CD4-positive, alpha-beta T cell treated with Interleukin-12 subunit alpha and Interleukin-12 subunit beta, for 1 hour (primary cell): ENCODE measurements at regions not wholly inside any gene's neighbourhood (a gene's known extent, or its start where the extent isn't known, plus 50 kb on each side); places are given as distances from the start of the nearest gene placed in this dataset.

Source experiments
- DNase-seq: peaks from one replicate; pipeline ENCODE4 v3.0.0-alpha.2; 2020

DNA sequence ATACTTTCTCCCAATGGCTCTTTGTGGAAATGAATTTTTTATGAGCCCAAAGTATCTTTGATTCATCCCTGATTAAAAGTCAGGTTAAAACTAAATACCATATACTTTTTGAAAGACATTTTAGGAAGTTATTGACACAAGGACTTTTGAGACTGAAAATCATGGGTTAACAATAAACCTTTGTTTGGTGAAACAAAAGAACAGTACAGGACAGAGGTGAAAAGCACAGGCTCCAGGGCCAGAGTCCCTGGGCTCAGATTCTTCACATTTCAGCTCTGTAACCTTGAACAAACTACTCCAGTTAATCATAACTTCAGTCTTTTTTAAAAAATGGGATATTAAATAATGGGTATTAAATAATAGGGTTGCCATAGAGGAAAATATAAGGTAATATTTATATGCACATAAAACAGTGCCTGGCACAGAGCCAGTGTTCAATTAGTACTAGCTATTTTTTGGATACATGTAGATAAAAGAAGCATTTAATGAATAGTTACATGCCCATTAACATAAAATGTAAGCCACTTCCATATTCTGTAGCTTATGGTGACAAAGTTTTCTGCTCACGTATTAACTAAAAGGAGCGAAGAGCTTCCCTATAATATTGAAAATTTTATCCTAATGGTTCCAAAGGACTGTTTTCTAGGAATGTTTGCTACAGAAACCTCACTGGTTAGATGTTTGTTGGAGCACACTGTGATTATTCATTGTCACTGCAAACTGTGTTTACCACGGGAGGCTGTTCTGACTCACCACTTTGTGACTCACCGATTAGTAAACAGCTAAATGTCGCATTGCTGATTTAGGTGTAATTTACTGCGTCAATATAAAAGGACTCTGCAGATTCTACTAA is 255.4 kb downstream of the DAD1 start:
- DNase-seq = no peak

DNA sequence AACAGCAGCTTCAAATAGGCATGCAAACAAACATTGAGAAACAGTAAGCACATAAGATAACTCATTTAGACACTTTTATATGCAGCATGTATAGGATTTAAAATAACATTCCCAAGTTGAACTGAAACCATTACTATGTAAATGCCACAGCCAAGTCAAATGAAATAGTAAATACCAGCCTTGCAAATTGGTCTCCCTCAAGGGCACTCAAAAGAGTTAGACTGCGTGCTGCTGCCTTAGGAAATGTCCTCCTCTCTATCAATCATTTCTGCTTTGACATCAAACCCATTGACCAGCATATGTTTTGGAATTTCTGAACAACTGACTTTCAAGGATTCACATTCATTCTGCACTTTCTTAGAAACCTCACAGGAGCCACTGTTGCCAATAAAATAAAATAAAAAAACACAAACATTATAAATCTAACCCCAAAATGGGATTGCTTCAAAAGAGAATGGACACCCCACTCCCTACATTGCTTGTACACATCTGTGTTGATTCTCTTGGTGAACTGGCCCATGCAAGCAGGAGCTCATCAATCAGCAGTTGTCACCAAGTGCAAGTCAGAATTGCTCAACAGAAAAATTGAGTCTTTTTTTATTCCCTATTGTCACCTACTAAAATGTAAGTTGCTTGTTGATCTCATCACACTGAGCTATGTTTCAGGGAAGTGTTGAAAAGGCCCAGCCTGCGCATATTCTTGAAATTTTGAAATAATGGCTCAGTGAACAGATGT is 256.2 kb downstream of the DAD1 start:
- no peak for DNase-seq

DNA sequence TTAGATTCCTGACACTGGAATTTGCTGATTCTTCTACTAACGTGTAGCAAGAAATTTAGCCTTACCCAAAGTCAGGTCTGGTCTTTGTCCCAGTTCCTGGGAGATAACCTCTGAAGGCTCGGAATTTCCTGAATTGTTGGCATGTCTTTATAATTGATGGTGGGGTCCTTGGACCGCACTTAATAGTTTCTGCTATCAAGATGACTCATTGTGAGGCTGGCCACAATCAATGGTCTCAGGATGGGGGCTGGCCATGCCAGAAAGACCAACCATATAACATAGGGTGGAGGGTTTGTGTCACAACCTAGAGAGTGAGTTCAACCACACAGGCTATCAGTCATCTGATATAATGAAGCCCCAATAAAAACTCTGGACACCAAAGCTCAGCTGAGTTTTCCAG is 259.7 kb downstream of the DAD1 start:
- no peak for DNase-seq

DNA sequence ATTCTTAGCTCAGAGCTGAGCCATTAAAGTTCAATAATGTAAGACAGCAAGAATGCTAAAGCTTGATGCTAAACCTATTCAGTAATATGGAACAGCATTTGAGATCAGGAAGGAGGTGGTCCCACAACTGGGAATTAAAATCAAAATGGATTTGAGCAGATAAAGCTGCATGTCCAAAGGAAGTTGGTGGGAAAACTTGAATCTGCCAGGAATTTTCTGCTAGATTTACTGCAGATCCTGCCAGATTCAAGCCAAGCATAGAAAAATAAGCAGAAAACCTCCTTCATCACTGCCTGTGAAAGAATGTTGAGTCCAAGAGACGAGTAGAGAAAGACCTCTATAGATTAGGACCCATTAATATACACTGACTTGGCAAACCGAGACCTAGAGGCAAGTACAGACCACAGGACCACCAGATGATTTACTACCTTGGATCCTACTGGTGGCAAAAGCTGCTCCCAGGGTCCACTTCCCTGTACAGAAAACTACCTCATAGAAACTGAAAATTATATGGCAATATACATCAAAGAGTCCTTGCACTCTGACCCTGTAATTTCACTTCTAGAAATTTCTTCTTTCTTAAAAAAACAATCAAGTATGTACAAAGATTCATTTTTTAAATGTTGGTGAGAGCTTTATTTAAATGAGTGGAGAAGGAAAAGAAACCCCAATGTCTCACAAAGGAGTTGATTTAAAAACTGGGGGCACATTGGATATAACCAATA is 263.2 kb downstream of the DAD1 start:
- DNase-seq = no peak

DNA sequence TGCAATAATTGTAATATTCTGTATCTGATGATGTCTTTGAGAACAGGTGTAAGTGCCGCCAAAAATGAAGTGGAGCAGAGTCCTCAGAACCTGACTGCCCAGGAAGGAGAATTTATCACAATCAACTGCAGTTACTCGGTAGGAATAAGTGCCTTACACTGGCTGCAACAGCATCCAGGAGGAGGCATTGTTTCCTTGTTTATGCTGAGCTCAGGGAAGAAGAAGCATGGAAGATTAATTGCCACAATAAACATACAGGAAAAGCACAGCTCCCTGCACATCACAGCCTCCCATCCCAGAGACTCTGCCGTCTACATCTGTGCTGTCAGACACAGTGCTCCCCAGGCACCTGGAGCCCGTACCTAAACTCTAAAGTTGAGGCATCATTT is 268.7 kb downstream of the DAD1 start:
- DNase-seq = no peak

DNA sequence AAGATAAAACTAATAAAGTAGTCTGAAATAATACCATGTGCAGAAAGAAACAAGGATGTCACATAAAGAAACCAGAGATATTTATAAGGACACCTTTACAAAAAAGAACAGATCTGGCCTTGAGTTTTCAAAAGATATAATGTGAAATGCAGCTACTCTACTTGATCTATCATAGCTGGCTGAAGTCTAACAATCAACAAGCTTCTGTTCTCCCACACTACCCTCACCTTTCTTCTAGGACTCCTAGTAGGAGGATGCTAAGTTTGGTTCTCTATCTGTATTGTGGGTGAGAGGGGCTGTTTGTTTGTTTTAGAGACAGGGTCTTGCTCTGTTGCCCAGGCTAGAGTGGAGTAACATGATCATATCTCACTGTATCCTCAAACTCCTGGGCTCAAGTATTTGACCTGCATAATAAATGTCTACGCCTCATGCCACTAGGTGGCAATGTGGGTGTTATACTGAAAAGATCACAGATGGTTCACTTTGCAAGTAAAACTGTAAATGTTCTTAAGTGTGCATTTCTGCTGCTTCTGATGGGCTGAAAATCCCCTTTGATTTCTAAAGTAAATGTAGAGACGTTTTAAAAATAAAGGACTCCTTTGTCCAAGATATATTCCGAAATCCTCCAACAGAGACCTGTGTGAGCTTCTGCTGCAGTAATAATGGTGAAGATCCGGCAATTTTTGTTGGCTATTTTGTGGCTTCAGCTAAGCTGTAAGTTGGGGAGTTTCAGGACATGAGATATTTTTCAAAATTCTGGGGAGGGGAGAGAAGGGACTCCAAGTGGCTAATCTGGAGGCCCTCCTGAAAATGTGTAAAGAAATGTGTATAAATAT is 269.3 kb downstream of the DAD1 start:
- DNase-seq = peak; percentile 24

DNA sequence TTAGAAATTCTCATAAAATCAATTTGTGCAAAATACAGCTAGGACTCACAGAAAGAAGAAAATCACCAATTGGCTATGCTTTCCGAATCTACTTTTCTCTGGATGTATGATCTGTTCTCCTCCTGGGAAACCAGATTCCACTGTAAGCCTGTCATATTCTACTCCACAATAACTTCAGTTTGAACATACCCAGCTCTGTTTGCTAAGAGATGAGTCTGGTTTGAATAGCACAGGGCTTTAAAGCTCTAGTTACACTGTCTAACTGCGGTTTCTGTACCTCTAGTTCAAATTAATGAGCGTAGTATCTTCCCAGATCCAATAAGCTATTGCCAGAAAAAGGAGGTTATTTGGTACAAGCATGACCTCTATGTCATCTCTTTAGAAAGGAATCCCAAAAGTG is 270.1 kb downstream of the DAD1 start:
- no peak for DNase-seq

DNA sequence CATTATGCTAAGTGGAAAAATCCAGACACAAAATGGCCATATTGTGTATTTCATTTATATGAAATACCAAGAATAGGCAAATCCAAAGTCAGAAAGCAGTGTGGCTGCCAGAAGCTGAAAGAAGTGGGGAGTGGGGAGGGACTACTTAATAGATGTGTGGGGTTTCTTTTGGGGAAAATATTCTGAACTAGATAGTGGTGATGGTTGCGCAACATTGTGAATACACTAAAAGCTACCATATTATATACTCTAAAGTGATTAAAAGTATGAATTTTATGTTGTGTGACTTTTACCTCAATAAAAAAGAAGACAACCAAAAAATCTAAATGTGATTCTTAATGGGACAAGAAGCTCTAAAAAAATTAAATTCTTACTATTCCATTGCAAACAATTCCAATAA is 272.6 kb downstream of the DAD1 start:
- DNase-seq = no peak

DNA sequence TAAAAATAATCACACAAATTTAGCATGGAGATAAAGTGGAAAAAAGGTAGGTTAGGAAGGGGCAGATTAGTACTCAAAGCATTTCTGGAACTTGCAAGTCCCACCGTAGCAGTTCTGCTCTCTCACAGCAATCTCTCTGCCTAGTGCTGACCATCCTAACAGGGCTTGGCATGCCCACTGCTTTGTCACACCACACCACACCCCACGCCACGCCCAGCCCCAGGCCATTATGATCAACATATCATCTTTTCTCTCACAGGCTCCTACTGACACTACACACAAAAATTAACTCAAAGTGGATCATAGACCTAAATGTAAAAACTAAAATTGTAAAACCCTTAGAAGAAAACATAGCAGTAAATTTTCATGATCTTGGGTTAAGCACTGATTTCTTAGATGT is 273.7 kb downstream of the DAD1 start:
- no peak for DNase-seq

DNA sequence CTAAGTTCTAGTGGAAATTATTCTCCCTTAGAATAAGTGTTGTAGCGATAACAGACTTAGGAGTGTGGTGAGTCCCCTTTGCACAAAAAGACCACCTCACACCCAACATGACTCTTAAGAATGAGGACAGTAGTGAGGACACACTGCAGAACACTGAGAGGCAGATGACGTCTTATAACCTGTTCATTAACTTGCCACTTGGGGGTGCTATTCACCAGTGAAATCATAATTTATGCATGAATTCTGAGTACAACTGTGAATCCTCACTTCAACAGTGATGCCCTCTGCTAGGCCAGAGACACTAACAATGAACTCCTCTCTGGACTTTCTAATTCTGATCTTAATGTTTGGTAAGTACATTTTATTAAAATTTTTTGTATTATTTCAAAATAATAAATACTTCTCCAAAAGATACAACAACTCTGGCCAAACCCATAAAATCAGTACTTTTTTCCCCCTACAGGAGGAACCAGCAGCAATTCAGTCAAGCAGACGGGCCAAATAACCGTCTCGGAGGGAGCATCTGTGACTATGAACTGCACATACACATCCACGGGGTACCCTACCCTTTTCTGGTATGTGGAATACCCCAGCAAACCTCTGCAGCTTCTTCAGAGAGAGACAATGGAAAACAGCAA is 274.7 kb downstream of the DAD1 start:
- DNase-seq = peak; percentile 35

DNA sequence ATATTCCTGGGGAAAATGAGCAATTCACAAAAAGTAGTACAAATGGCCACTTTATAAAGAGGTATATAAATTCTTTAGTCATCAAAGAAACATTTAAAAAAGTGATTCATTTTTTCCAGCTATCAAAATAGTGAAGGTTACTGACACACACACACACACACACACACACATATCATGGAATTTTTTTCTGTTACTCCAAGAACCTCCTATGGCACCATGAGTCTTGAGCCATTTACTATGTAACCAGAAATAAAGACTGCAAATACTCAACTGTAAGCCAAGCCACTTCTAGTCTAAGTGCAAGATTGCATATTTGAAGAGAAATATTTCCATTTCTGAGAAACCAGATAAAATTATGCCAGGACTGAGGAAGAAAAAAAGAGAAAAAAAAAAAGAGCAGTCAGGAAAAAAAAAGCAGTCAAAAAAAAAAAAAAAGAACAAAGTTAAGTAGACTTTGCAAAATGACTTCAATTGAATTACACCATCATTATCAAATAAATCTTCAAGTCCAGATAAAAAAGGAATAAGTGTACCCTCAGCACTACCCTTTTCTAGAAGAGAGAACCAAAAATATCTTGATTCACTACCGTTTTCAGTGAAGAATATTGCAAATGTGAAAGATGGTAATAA is 275.7 kb downstream of the DAD1 start:
- no peak for DNase-seq

DNA sequence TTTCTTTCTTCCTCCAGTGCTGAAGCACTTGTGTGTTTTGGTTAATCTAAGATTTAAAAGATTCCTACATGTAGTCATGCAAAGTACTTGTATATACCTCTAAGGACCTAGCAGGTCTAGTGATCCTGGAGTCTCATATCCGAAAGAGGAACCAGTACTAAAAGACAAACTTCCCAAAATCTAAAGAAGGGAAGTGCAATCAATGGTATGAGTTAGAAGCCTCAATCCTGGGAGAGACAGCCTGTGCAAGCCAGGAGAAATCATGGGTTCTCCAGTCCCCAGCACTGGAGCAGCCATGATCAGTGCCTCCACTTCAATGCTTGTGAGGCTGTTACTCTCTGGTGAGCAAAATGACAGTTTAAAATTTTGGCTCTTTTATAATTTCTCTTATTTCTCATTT is 277.4 kb downstream of the DAD1 start:
- no peak for DNase-seq

DNA sequence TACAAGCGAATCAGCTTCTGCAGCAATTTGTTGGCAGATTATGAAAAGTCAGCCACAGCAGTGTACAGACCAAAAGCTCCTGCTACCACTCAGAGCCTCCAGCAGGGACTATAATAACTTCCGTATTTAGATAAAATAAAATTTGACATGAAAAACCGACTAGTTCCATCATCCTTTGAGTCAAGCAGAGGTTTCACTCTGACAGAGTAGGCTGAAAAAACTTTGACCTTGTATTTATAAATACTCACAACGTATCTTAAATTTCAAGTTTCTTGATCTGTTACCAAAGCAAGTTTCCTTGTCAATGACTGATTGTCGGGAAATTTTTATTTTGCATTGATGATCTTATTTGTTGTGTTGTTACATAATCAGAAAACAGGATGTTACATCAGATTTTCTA is 283.4 kb downstream of the DAD1 start:
- peak; percentile 9 for DNase-seq

DNA sequence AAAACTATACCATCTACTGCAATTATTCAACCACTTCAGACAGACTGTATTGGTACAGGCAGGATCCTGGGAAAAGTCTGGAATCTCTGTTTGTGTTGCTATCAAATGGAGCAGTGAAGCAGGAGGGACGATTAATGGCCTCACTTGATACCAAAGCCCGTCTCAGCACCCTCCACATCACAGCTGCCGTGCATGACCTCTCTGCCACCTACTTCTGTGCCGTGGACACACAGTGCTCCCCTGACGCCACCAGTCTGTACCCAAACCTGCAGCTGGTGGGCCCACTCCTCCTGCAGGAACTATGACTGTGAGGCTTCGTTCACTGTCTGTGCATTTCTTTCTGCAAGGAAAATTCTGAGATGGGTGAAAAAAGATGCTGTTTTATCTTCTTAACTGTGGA is 284.7 kb downstream of the DAD1 start:
- DNase-seq = no peak

DNA sequence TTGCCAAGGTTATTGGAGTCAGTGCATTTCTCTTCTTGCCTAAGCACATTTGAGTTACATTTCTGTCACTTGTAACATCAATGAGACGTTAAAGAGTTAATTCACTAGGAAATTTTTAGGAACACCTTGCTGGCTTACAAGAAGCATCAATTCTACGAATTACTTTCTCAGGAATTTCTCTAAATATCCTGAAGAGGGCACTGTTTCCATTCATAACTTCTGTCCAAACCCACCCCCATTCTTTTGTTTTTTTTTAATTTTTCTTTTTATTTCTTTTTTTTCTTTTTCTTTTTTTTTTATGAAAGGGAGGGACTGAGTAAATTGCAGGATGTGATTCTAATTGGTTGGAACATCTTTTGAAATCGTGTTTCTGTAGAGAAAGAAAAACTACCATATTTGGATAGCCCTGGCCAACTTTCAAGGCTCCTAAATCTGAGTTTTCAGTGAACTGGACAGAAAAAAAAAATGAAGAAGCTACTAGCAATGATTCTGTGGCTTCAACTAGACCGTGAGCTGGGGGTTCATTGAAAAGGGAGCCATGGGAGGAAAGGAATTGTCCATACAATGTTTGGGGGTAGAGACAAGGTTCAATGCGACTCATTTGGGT is 285.3 kb downstream of the DAD1 start:
- peak; percentile 14 for DNase-seq

DNA sequence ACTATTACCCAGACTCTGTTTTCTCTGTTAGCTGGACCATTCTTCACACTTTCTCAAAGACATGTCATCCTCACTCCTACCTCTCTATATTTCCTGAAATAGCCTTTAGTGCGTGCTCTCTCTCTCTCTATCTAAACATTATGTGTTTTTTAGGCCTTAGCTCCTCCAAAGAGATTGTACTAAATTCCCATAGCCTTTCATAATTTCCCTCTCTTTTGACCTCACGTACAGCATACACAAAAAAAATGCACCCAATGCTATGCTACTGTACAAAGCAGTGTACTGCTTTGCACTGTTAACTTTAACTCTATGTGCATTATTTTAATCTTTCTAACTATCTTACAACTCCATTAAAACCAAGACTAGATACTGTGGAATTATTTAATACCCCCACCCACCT is 288.4 kb downstream of the DAD1 start:
- no peak for DNase-seq

DNA sequence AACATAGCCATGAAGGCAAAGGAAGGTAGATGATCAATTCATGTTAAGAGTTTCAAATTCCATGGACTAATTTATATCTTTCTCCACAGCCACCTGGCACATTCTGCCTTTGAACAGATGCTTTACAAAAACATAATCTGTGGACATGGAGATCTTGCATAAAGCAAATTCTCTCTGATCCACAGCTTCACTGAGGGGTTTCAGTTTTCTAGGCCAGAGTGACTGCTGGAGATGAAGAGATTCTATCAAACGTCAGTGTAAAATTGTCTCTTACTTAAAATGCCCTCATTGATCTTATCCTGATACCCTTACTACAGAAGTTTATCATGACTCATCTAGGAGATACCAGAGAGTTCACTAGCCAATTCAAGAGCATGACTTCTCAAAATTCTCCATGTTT is 291.6 kb downstream of the DAD1 start:
- no peak for DNase-seq

DNA sequence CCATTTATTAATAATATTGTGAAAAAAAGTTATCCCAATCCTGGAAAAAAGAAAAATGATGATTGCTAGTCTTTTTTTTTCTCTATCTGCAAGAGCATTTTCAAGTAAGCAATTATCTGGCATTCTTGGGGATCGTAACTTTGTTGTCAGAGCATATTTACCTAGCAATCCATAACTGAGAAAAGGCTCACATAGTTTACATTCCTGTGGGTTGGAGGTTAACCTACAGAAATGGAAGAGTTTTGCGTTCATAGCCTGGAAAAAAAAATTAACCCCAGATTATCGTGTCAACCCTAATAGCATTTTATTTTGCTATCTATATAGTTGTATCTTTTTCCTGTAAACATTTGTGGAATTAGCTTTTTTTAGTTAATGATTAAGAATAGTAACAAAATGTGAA is 292.3 kb downstream of the DAD1 start:
- no peak for DNase-seq

DNA sequence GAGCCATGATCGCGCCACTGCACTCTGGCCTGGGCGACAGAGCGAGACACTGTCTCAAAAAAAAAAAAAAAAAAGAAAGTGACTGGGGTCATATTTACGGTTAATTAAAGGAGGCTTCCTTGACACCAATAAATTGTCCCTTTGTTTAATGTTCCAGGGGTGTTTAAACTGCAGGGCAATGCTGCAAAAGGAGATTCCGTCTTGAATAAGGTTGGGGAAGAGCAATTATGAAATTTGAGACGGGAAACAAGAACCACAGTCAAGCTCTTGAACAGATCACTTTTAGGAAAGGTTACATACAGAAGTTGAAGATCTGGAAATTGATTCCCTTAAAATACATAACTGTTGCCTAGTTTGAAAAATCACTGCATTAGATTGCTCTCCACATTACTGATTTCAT is 292.9 kb downstream of the DAD1 start:
- no peak for DNase-seq

DNA sequence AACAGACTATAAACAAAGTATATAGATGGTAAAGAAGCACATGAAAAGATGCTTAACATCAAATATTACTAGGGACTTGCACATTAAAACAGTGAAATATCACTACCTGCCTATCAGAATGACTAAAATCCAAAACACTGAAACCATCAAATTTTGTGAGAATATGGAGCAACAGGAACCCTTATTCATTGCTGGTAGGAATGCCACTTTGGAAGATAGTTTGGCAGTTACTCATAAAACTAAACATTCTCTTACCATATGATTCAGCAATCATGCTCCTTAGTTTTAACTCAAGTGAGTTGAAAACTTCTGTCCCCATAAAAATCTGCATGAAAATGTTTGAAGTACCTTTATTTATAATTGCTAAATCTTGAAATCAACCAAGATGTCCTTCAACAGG is 297.6 kb downstream of the DAD1 start:
- DNase-seq = no peak

DNA sequence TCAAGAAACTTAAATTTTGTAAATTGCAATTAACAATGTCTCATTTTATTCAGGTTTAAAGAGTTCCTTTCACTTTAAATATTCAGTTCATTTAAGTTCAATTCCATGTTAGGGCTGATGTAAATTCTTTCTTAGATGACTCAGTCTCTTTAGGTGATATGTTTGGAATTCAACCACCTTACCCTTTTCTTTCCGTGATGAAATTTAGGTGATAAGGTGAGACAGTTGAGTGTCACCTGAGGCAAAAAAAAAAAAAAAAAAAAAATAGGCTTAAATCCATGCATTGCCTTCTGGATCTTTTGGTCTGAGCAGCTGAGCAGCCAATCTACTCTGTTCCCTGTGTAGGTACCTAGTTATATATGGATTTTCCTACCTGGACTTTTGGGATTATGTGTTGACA is 299.5 kb downstream of the DAD1 start:
- DNase-seq = no peak

DNA sequence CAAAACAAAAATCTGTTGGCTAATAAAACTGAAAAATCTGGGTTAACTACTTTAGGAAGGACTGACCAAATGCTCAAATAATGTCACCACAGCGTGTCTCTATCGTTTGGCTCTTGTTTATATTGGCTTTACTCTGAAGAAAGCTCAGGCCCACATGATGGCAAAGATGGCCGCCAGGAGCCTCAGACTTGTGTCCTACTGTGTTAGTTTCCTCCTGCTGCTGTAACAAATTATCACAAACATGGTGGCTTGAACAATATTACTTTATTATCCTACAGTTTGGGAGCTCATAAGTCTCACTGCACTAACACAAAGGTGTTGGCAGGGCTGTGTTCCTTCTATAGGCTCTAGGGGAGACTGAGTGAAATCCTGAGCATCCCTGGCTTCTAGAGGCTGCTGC is 303.0 kb downstream of the DAD1 start:
- DNase-seq = no peak
